SK-N-SH (cell line): ENCODE measurements at regions not wholly inside any gene's neighbourhood (a gene's known extent, or its start where the extent isn't known, plus 50 kb on each side); places are given as distances from the start of the nearest gene placed in this dataset.

Source experiments
- ELF1 ChIP-seq: IDR thresholded peaks from 2 replicates; pipeline ENCODE4 v1.4.0; 2012
- TF ChIP-seq, protein P1 (sequence below): fragments of 200-600 bp; sonication (generic); IDR thresholded peaks from 2 replicates; pipeline ENCODE4 v1.6.1; 2017; ENCODE audit warnings: antibody characterized with exemption, mild to moderate bottlenecking, moderate library complexity

DNA sequence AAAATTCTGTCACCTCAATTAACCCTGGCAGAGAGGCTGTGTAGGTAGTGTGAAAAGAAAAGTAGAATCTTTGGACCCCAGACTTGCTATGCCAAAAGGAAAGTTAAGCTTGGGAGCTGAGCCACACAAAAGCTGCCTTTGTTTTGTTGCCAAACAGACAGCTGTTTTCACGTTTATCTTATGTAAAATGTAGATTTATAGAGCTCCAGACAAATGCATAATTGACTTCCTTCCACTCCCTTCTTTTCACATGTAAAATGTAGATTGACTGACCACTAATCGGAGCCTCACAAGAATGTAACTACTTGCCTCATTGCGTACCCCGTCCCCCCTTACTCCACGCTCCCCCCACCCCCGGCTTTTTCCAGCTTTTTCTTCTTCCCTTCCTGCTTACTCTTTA is 2302.2 kb upstream of the RAG2 start:
- TF ChIP-seq ELF1, result no peak
- TF ChIP-seq, protein P1, sequence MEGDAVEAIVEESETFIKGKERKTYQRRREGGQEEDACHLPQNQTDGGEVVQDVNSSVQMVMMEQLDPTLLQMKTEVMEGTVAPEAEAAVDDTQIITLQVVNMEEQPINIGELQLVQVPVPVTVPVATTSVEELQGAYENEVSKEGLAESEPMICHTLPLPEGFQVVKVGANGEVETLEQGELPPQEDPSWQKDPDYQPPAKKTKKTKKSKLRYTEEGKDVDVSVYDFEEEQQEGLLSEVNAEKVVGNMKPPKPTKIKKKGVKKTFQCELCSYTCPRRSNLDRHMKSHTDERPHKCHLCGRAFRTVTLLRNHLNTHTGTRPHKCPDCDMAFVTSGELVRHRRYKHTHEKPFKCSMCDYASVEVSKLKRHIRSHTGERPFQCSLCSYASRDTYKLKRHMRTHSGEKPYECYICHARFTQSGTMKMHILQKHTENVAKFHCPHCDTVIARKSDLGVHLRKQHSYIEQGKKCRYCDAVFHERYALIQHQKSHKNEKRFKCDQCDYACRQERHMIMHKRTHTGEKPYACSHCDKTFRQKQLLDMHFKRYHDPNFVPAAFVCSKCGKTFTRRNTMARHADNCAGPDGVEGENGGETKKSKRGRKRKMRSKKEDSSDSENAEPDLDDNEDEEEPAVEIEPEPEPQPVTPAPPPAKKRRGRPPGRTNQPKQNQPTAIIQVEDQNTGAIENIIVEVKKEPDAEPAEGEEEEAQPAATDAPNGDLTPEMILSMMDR, result no peak
